Mesendoderm (in vitro differentiated cells): ENCODE measurements at regions not wholly inside any gene's neighbourhood (a gene's known extent, or its start where the extent isn't known, plus 50 kb on each side); places are given as distances from the start of the nearest gene placed in this dataset.

Experiments used
- DNase-seq: peaks from one replicate; pipeline ENCODE4 v3.0.0; 2013
- H2AK5ac ChIP-seq: 2 replicates; pipeline ENCODE4 v1.6.1; 2013; ENCODE audit warnings: low read length, inconsistent platforms
- H2BK120ac ChIP-seq: 2 replicates; pipeline ENCODE4 v1.6.1; 2013; ENCODE audit warnings: low read depth, mild to moderate bottlenecking, low read length, moderate library complexity, mixed read lengths
- H2BK15ac ChIP-seq: replicated peaks from 2 replicates; pipeline ENCODE4 v1.6.1; 2013; ENCODE audit warnings: low read depth, mild to moderate bottlenecking, moderate library complexity
- H2BK5ac ChIP-seq: 2 replicates; pipeline ENCODE4 v1.6.1; 2013; ENCODE audit warnings: low read length, inconsistent platforms
- H3K18ac ChIP-seq: 2 replicates; pipeline ENCODE4 v1.6.1; 2013; ENCODE audit warnings: mild to moderate bottlenecking, low read length, mixed read lengths
- H3K23ac ChIP-seq: one replicate; pipeline ENCODE4 v1.6.1; 2013; ENCODE audit warnings: low read length
- H3K27ac ChIP-seq: 2 replicates; pipeline ENCODE4 v1.5.1; 2013; ENCODE audit warnings: low read depth, mild to moderate bottlenecking, inconsistent platforms, low read length, moderate library complexity
- H3K27me3 ChIP-seq: 2 replicates; pipeline ENCODE4 v1.6.1; 2013; ENCODE audit warnings: low read length, control low read depth, mild to moderate bottlenecking, inconsistent platforms; ENCODE audit not compliant: insufficient read depth, poor library complexity
- H3K36me3 ChIP-seq: 2 replicates; pipeline ENCODE4 v1.6.1; 2013; ENCODE audit warnings: low read length, inconsistent platforms; ENCODE audit not compliant: control insufficient read depth, insufficient read depth
- H3K4ac ChIP-seq: one replicate; pipeline ENCODE4 v1.6.1; 2013; ENCODE audit warnings: low read depth, mild to moderate bottlenecking, low read length, moderate library complexity
- H3K4me1 ChIP-seq: 2 replicates; pipeline ENCODE4 v1.6.1; 2013; ENCODE audit warnings: low read depth, low read length, inconsistent platforms; ENCODE audit not compliant: control insufficient read depth
- H3K4me2 ChIP-seq: 2 replicates; pipeline ENCODE4 v1.6.1; 2013; ENCODE audit warnings: low read length
- H3K4me3 ChIP-seq: 2 replicates; pipeline ENCODE4 v1.5.1; 2013; ENCODE audit warnings: mild to moderate bottlenecking, low read length
- H3K56ac ChIP-seq: one replicate; pipeline ENCODE4 v1.6.1; 2013; ENCODE audit warnings: low read length
- H3K79me1 ChIP-seq: 2 replicates; pipeline ENCODE4 v1.6.1; 2013; ENCODE audit warnings: low read length, inconsistent platforms
- H3K79me2 ChIP-seq: 2 replicates; pipeline ENCODE4 v1.6.1; 2013; ENCODE audit warnings: mild to moderate bottlenecking, low read length; ENCODE audit not compliant: control insufficient read depth, insufficient read depth
- H3K9ac ChIP-seq: 2 replicates; pipeline ENCODE4 v1.6.1; 2013; ENCODE audit warnings: low read length, inconsistent platforms
- H4K5ac ChIP-seq: one replicate; pipeline ENCODE4 v1.6.1; 2013; ENCODE audit warnings: low read length
- H4K8ac ChIP-seq: one replicate; pipeline ENCODE4 v1.6.1; 2013; ENCODE audit warnings: low read depth, mild to moderate bottlenecking, control low read depth, low read length, moderate library complexity
- WGBS: extraction: QIAGEN DNeasy Blood & Tissue Kit; methylation state at CpG from one replicate; pipeline ENCODE4 v1.1.7; 2013; ENCODE audit warnings: low lambda C conversion rate, missing lambda C conversion rate; ENCODE audit not compliant: insufficient coverage; ENCODE audit errors: extremely low coverage; 5-methylcytosine and 5-hydroxymethylcytosine counted together

DNA sequence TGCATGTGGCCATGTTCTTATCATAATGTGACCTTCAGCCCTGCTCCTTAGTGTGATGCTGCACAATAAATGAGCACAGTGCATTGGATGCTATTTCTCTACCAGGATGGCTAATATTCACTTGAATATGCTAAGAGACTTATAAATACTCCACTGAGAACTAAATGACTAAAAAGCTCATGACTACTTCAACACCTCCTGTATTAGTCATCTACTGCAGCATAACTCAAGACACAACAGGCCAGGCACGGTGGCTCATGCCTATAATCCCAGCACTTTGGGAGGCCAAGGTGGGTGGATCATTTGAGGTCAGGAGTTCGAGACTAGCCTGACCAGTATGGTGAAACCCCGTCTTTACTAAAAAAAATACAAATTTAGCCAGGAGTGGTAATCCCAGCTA is 213.4 kb downstream of the RND3 start:
- Histone ChIP-seq H3K4me3 (no peak overlapping the region), H2BK15ac (no peak overlapping the region), H3K36me3 (no peaks in the 10 kb centered on the region), H2AK5ac (no peak overlapping the region), H3K56ac (no peak overlapping the region), H3K4ac (no peak overlapping the region), H3K4me1 (no peaks in the 10 kb centered on the region), H3K27me3 (no peaks in the 10 kb centered on the region), H4K8ac (no peak overlapping the region), H3K79me2 (no peaks in the 10 kb centered on the region), H2BK120ac (no peak overlapping the region), H3K23ac (no peak overlapping the region), H3K4me2 (no peak overlapping the region), H4K5ac (no peak overlapping the region), H2BK5ac (no peak overlapping the region), H3K27ac (no peak overlapping the region), H3K9ac (no peak overlapping the region), H3K18ac (no peak overlapping the region), H3K79me1 (no peaks in the 10 kb centered on the region)
- no CpG with 5 or more reads among the region's 3 CpGs for WGBS
- no peak for DNase-seq

GRCh38 chr2:150271952-150272802 is 215.3 kb downstream of the RND3 start:
- H3K18ac ChIP-seq = no peak overlapping the region
- H2BK5ac ChIP-seq = no peak overlapping the region
- H3K79me1 ChIP-seq = no peaks in the 10 kb centered on the region
- no peak overlapping the region for H2BK120ac ChIP-seq
- no peak overlapping the region for H2AK5ac ChIP-seq
- H3K4me1 ChIP-seq = no peaks in the 10 kb centered on the region
- H3K4me2 ChIP-seq = no peak overlapping the region
- no peak overlapping the region for H3K27ac ChIP-seq
- no peak overlapping the region for H3K56ac ChIP-seq
- DNase-seq = no peak
- H3K4me3 ChIP-seq = no peak overlapping the region
- no peak overlapping the region for H4K5ac ChIP-seq
- H3K36me3 ChIP-seq = no peaks in the 10 kb centered on the region
- no peak overlapping the region for H3K4ac ChIP-seq
- H2BK15ac ChIP-seq = no peak overlapping the region
- no peak overlapping the region for H3K9ac ChIP-seq
- H3K79me2 ChIP-seq = no peaks in the 10 kb centered on the region
- no peaks in the 10 kb centered on the region for H3K27me3 ChIP-seq
- no peak overlapping the region for H3K23ac ChIP-seq
- no peak overlapping the region for H4K8ac ChIP-seq

DNA sequence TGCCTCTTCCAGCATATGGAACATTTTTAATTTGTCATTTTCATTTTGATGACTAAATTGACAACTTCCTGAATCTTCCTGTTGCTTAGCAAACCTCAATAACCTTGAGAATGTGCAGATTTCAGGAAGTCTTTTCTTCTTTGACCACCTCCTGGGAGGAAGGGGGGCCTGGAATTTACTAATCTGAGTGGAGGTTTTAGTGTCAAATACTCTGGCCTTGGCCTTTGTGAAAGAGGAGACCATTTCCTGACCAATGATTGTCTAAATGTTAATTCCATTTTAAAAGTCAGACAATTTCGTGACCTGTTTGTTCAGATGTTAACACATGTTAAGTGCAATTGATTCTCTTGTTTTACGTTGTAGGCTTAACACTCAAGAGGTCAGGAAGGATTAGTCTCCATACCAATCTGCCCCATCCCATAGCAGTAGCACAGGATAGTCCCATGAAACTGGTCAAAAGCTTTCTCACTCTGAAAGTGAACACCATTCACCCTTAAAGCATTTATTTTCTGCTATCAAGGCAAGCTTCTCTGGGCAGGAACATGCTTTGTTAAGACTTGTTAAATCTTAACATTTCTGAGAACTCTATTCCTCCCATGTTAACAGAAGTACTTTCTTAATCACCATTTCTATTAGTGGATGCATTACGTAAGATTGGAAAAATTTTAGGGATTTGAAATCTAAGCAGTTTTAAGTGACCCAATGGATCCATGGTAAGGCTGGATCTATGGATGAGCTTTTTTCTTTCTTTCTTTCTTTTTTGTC is 219.6 kb downstream of the RND3 start:
- peak overlapping the region; percentile 36 for H2BK15ac ChIP-seq
- DNase-seq = peak; percentile 72
- H3K4me3 ChIP-seq = no peak overlapping the region
- no peaks in the 10 kb centered on the region for H3K4me1 ChIP-seq
- no peak overlapping the region for H3K4me2 ChIP-seq
- H3K79me2 ChIP-seq = no peaks in the 10 kb centered on the region
- no peak overlapping the region for H2AK5ac ChIP-seq
- no peaks in the 10 kb centered on the region for H3K27me3 ChIP-seq
- no peak overlapping the region for H3K9ac ChIP-seq
- H3K4ac ChIP-seq = no peak overlapping the region
- H3K18ac ChIP-seq = no peak overlapping the region
- H4K8ac ChIP-seq = no peak overlapping the region
- H3K36me3 ChIP-seq = no peaks in the 10 kb centered on the region
- H2BK120ac ChIP-seq = no peak overlapping the region
- no peak overlapping the region for H2BK5ac ChIP-seq
- H4K5ac ChIP-seq = no peak overlapping the region
- H3K56ac ChIP-seq = no peak overlapping the region
- H3K23ac ChIP-seq = no peak overlapping the region
- no peak overlapping the region for H3K27ac ChIP-seq
- H3K79me1 ChIP-seq = no peaks in the 10 kb centered on the region
- no CpG with 5 or more reads among the region's 3 CpGs for WGBS

DNA sequence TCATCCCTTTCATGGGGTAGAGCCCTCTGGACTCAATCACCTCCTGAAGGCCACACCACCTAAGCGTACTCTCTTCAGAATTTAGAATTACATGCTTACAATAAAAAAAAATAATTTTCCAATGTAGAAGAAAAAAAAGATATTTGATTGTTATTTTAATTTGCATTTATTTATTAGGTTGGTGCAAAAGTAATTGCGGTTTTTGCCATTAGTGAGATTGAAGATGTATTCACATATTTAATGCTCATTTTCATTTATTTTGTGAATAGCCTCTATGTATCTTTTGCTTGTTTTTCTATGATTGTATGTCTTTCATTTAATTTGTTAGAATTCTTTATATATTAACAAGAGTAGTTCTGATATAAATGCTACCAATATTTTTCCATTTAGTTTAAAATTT is 220.5 kb downstream of the RND3 start:
- Histone ChIP-seq H3K36me3 (no peaks in the 10 kb centered on the region), H3K4me3 (no peak overlapping the region), H2BK5ac (no peak overlapping the region), H3K27ac (no peak overlapping the region), H2BK15ac (no peak overlapping the region), H3K56ac (no peak overlapping the region), H4K5ac (no peak overlapping the region), H3K79me1 (no peaks in the 10 kb centered on the region), H3K27me3 (no peaks in the 10 kb centered on the region), H3K79me2 (no peaks in the 10 kb centered on the region), H3K23ac (no peak overlapping the region), H4K8ac (no peak overlapping the region), H2AK5ac (no peak overlapping the region), H3K4ac (no peak overlapping the region), H3K9ac (no peak overlapping the region), H3K4me2 (no peak overlapping the region), H2BK120ac (peak overlapping the region; percentile 67), H3K18ac (no peak overlapping the region), H3K4me1 (no peaks in the 10 kb centered on the region)
- no CpG with 5 or more reads among the region's 2 CpGs for WGBS
- no peak for DNase-seq

DNA sequence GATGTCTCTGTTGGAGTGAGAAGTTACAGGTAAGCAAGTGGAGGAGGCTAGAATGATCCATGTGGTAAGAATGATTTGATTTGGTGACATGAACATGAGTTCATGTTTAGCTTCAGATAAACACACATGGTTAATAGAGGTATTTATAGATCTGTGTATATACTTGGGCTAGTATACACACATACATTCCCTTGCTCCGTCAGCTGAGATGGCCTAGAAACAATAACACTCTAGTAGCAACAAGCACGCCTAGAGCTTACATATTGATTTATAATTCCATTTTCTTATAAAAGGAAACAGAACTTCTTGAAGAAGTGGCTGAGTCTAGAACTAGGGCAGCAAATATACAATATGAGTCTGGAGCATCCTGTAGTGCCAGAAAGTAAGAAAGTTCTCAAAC is 223.0 kb downstream of the RND3 start:
- WGBS = no CpG with 5 or more reads among the region's 2 CpGs

More for the DNA sequence above, 223.0 kb downstream of the RND3 start:
- Histone ChIP-seq H2BK5ac (no peak overlapping the region), H4K5ac (no peak overlapping the region), H3K4me3 (no peak overlapping the region), H3K18ac (no peak overlapping the region), H3K4ac (peak overlapping the region; percentile 12), H3K27ac (no peak overlapping the region), H3K36me3 (no peaks in the 10 kb centered on the region), H3K27me3 (no peaks in the 10 kb centered on the region), H2AK5ac (no peak overlapping the region), H4K8ac (no peak overlapping the region), H3K23ac (no peak overlapping the region), H2BK15ac (no peak overlapping the region), H3K79me1 (no peaks in the 10 kb centered on the region), H3K56ac (no peak overlapping the region), H3K79me2 (no peaks in the 10 kb centered on the region), H3K4me2 (no peak overlapping the region), H3K4me1 (no peaks in the 10 kb centered on the region), H2BK120ac (no peak overlapping the region), H3K9ac (no peak overlapping the region)
- DNase-seq = no peak
